Natural killer cell (primary cell): ENCODE measurements at regions not wholly inside any gene's neighbourhood (a gene's known extent, or its start where the extent isn't known, plus 50 kb on each side); places are given as distances from the start of the nearest gene placed in this dataset.

Source experiments
- ATAC-seq, 3 donors: fragments of 150-1000 bp in 2 of 3; fragments of 200-7000 bp in 1 of 3; cut with Tn5 transposase; 1 replicate in 1 of 3; 2 replicates in 2 of 3; pipeline ENCODE4 v1.10.0; 2021; ENCODE audit warnings: mild to moderate bottlenecking in 2 of 3, moderate library complexity in 2 of 3
- DNase-seq, 2 donors: peaks; one replicate each; pipeline versions ENCODE4 v3.0.0 to v3.0.0-alpha.2; 2013 to 2021; ENCODE audit warnings: mixed read lengths in 1 of 2
- H3K27ac ChIP-seq: one replicate; pipeline ENCODE4 v1.5.1; 2013; ENCODE audit warnings: mild to moderate bottlenecking, low read length
- H3K27me3 ChIP-seq: one replicate; pipeline ENCODE4 v1.6.1; 2013; ENCODE audit warnings: low read length; ENCODE audit not compliant: control insufficient read depth, insufficient read depth
- H3K36me3 ChIP-seq: one replicate; pipeline ENCODE4 v1.6.1; 2013; ENCODE audit warnings: low read length; ENCODE audit not compliant: control insufficient read depth, insufficient read depth
- H3K4me1 ChIP-seq: one replicate; pipeline ENCODE4 v1.6.1; 2013; ENCODE audit warnings: low read length; ENCODE audit not compliant: control insufficient read depth, insufficient read depth
- H3K4me3 ChIP-seq: one replicate; pipeline ENCODE4 v1.5.1; 2013; ENCODE audit warnings: low read length
- H3K9me3 ChIP-seq: one replicate; pipeline ENCODE4 v1.6.1; 2013; ENCODE audit warnings: low read length; ENCODE audit not compliant: control insufficient read depth, insufficient read depth
- H3K27ac Mint-ChIP-seq, 2 donors: one replicate each; pipeline ENCODE4 v1.8.0; 2022; ENCODE audit warnings: mild to moderate bottlenecking in 2 of 2, mixed read lengths in 2 of 2, moderate library complexity in 1 of 2
- H3K27me3 Mint-ChIP-seq, 2 donors: one replicate each; pipeline ENCODE4 v1.8.0; 2022; ENCODE audit warnings: low read depth in 2 of 2, mixed read lengths in 2 of 2
- H3K36me3 Mint-ChIP-seq: one replicate; pipeline ENCODE4 v1.8.0; 2022; ENCODE audit warnings: mixed read lengths
- H3K4me1 Mint-ChIP-seq, 2 donors: one replicate each; pipeline ENCODE4 v1.8.0; 2022; ENCODE audit warnings: mixed read lengths in 2 of 2
- H3K4me3 Mint-ChIP-seq: one replicate; pipeline ENCODE4 v1.8.0; 2022; ENCODE audit warnings: mild to moderate bottlenecking, moderate library complexity, mixed read lengths
- H3K9me3 Mint-ChIP-seq, 2 donors: one replicate each; pipeline ENCODE4 v1.8.0; 2022; ENCODE audit warnings: mixed read lengths in 2 of 2
- WGBS: methylation state at CpG from one replicate; pipeline ENCODE4 v1.1.7; 2013; ENCODE audit warnings: missing lambda C conversion rate; ENCODE audit not compliant: insufficient coverage; 5-methylcytosine and 5-hydroxymethylcytosine counted together
- intact Hi-C: fragments of 100-400 bp; cut with micrococcal nuclease; formaldehyde crosslinking; loops from one replicate; pipeline ENCODE4 v1.14.2; 2022
- TF ChIP-seq, protein P1 (sequence below): fragments of 200-600 bp; IDR thresholded peaks from one replicate; pipeline ENCODE4 v1.8.0; 2022; ENCODE audit warnings: antibody characterized with exemption

- TF ChIP-seq, protein P1, sequence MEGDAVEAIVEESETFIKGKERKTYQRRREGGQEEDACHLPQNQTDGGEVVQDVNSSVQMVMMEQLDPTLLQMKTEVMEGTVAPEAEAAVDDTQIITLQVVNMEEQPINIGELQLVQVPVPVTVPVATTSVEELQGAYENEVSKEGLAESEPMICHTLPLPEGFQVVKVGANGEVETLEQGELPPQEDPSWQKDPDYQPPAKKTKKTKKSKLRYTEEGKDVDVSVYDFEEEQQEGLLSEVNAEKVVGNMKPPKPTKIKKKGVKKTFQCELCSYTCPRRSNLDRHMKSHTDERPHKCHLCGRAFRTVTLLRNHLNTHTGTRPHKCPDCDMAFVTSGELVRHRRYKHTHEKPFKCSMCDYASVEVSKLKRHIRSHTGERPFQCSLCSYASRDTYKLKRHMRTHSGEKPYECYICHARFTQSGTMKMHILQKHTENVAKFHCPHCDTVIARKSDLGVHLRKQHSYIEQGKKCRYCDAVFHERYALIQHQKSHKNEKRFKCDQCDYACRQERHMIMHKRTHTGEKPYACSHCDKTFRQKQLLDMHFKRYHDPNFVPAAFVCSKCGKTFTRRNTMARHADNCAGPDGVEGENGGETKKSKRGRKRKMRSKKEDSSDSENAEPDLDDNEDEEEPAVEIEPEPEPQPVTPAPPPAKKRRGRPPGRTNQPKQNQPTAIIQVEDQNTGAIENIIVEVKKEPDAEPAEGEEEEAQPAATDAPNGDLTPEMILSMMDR: no peak
These were observed 225.9 kb downstream of the TTLL7 start for GRCh38 chr1:83773059-83773458.

GRCh38 chr1:83770319-83770661 is 228.6 kb downstream of the TTLL7 start:
- Histone ChIP-seq H3K36me3 (no peaks in the 10 kb centered on the region), H3K4me3 (no peak overlapping the region), H3K4me1 (no peaks in the 10 kb centered on the region), H3K9me3 (no peaks in the 10 kb centered on the region), H3K27ac (no peak overlapping the region), H3K27me3 (no peaks in the 10 kb centered on the region)
- no peaks in the 10 kb centered on the region for H3K36me3 Mint-ChIP-seq
- no peak overlapping the region for H3K27ac Mint-ChIP-seq
- intact Hi-C loops: no loop called here
- no peaks in the 10 kb centered on the region for H3K4me1 Mint-ChIP-seq
- peaks cover 0 to 2% of the 10 kb centered on the region in 2 donors for H3K9me3 Mint-ChIP-seq
- ATAC-seq (no peak), DNase-seq (no peak)
- H3K4me3 Mint-ChIP-seq: no peak overlapping the region
- TF ChIP-seq, protein P1: no peak
- H3K27me3 Mint-ChIP-seq: peaks cover 0 to 6% of the 10 kb centered on the region in 2 donors

More at GRCh38 chr1:83773059-83773458, 225.9 kb downstream of the TTLL7 start:
- DNase-seq: no peak
- H3K27me3 ChIP-seq: no peaks in the 10 kb centered on the region
- H3K27ac ChIP-seq: no peak overlapping the region
- no peak overlapping the region for H3K4me3 ChIP-seq
- H3K9me3 ChIP-seq: no peaks in the 10 kb centered on the region
- H3K27me3 Mint-ChIP-seq: peaks cover 0 to 6% of the 10 kb centered on the region in 2 donors
- 70% methylated on average over 4 of the region's 4 CpGs for WGBS
- no peaks in the 10 kb centered on the region for H3K4me1 Mint-ChIP-seq
- H3K9me3 Mint-ChIP-seq: peaks cover 0 to 3% of the 10 kb centered on the region in 2 donors
- H3K36me3 ChIP-seq: no peaks in the 10 kb centered on the region
- no peaks in the 10 kb centered on the region for H3K36me3 Mint-ChIP-seq
- intact Hi-C loops: no loop called here
- ATAC-seq: no peak
- no peaks in the 10 kb centered on the region for H3K4me1 ChIP-seq
- no peak overlapping the region for H3K27ac Mint-ChIP-seq
- no peak overlapping the region for H3K4me3 Mint-ChIP-seq

GRCh38 chr1:83769594-83770318 is 229.2 kb downstream of the TTLL7 start:
- ATAC-seq: no peak
- intact Hi-C loops: no loop called here
- no peaks in the 10 kb centered on the region for H3K27me3 ChIP-seq

More at GRCh38 chr1:83769594-83770318, 229.2 kb downstream of the TTLL7 start:
- Histone ChIP-seq H3K27ac (no peak overlapping the region), H3K4me1 (no peaks in the 10 kb centered on the region), H3K4me3 (no peak overlapping the region), H3K9me3 (no peaks in the 10 kb centered on the region), H3K36me3 (no peaks in the 10 kb centered on the region)
- TF ChIP-seq, protein P1: no peak
- no peak overlapping the region for H3K4me3 Mint-ChIP-seq
- no peak for DNase-seq
- H3K9me3 Mint-ChIP-seq: peaks cover 0 to 2% of the 10 kb centered on the region in 2 donors
- peaks cover 0 to 10% of the 10 kb centered on the region in 2 donors for H3K27me3 Mint-ChIP-seq
- no peak overlapping the region for H3K27ac Mint-ChIP-seq
- no peaks in the 10 kb centered on the region for H3K4me1 Mint-ChIP-seq
- no peaks in the 10 kb centered on the region for H3K36me3 Mint-ChIP-seq
- WGBS: no CpG with 5 or more reads among the region's 3 CpGs
